ENCODE measurements at regions not wholly inside any gene's neighbourhood (a gene's known extent, or its start where the extent isn't known, plus 50 kb on each side); places are given as distances from the start of the nearest gene placed in this dataset.

- H4K20me1 ChIP-seq (ENCODE audit: control insufficient read depth, insufficient read depth, low read depth, low read length) = no peaks in the 10 kb centered on the region
- no peaks in the 10 kb centered on the region for H3K79me2 ChIP-seq (ENCODE audit: control insufficient read depth, low read length)
- no peak overlapping the region for H3K4me2 ChIP-seq (ENCODE audit: low read length)
- no peaks in the 10 kb centered on the region for H3F3A ChIP-seq (ENCODE audit: control insufficient read depth, insufficient read depth)
- no peak overlapping the region for H3K4me3 ChIP-seq (ENCODE audit: low read length)
- H3K27ac ChIP-seq (ENCODE audit: low read depth, low read length) = no peak overlapping the region
- H3K36me3 ChIP-seq (ENCODE audit: control insufficient read depth, low read length) = no peaks in the 10 kb centered on the region
- no peaks in the 10 kb centered on the region for H3K4me1 ChIP-seq (ENCODE audit: control insufficient read depth, low read length)
- no peaks in the 10 kb centered on the region for H3K9me3 ChIP-seq (ENCODE audit: control insufficient read depth, insufficient read depth, low read length)
- H3K27me3 ChIP-seq (ENCODE audit: control insufficient read depth, low read length) = no peaks in the 10 kb centered on the region
- no peaks in the 10 kb centered on the region; the same call in 1 of the 2 replicates for H3K9me2 ChIP-seq (replicated peaks; ENCODE audit: control insufficient read depth, low read length)
- TF ChIP-seq CTCF (IDR thresholded peaks at IDR 0.05; ENCODE audit: low read depth, low read length, poor library complexity, severe bottlenecking) (no peak), EZH2phosphoT487 (IDR thresholded peaks at IDR 0.05; ENCODE audit: borderline replicate concordance, low read length) (no peak)
These were observed 436.0 kb downstream of the NR2F1-AS1 start for GRCh38 chr5:93145019-93145418.

- no peaks in the 10 kb centered on the region for H3K79me2 ChIP-seq (ENCODE audit: control insufficient read depth, low read length)
- no peak overlapping the region for H3K4me2 ChIP-seq (ENCODE audit: low read length)
- H3K27ac ChIP-seq (ENCODE audit: low read depth, low read length) = no peak overlapping the region
- TF ChIP-seq CTCF (IDR thresholded peaks at IDR 0.05; ENCODE audit: low read depth, low read length, poor library complexity, severe bottlenecking) (no peak), EZH2phosphoT487 (IDR thresholded peaks at IDR 0.05; ENCODE audit: borderline replicate concordance, low read length) (no peak)
- H3K36me3 ChIP-seq (ENCODE audit: control insufficient read depth, low read length) = no peaks in the 10 kb centered on the region
- no peaks in the 10 kb centered on the region for H3K4me1 ChIP-seq (ENCODE audit: control insufficient read depth, low read length)
- no peaks in the 10 kb centered on the region for H4K20me1 ChIP-seq (ENCODE audit: control insufficient read depth, insufficient read depth, low read depth, low read length)
- H3K9me2 ChIP-seq (replicated peaks; ENCODE audit: control insufficient read depth, low read length) = no peaks in the 10 kb centered on the region; the same call in 1 of the 2 replicates
- no peaks in the 10 kb centered on the region for H3K9me3 ChIP-seq (ENCODE audit: control insufficient read depth, insufficient read depth, low read length)
- no peaks in the 10 kb centered on the region for H3F3A ChIP-seq (ENCODE audit: control insufficient read depth, insufficient read depth)
- H3K4me3 ChIP-seq (ENCODE audit: low read length) = no peak overlapping the region
- H3K27me3 ChIP-seq (ENCODE audit: control insufficient read depth, low read length) = no peaks in the 10 kb centered on the region
These were observed 439.1 kb downstream of the NR2F1-AS1 start for GRCh38 chr5:93141969-93142368.

GRCh38 chr5:93130624-93131490 lies 450.2 kb downstream of the NR2F1-AS1 start:
- H3K27ac ChIP-seq (ENCODE audit: low read depth, low read length) = no peak overlapping the region
- no peaks in the 10 kb centered on the region for H3K9me3 ChIP-seq (ENCODE audit: control insufficient read depth, insufficient read depth, low read length)
- no peaks in the 10 kb centered on the region for H4K20me1 ChIP-seq (ENCODE audit: control insufficient read depth, insufficient read depth, low read depth, low read length)
- H3K27me3 ChIP-seq (ENCODE audit: control insufficient read depth, low read length) = no peaks in the 10 kb centered on the region
- no peak overlapping the region for H3K4me3 ChIP-seq (ENCODE audit: low read length)
- TF ChIP-seq CTCF (IDR thresholded peaks at IDR 0.05; ENCODE audit: low read depth, low read length, poor library complexity, severe bottlenecking) = no peak
- no peak for TF ChIP-seq EZH2phosphoT487 (IDR thresholded peaks at IDR 0.05; ENCODE audit: borderline replicate concordance, low read length)
- H3F3A ChIP-seq (ENCODE audit: control insufficient read depth, insufficient read depth) = no peaks in the 10 kb centered on the region
- no peaks in the 10 kb centered on the region for H3K79me2 ChIP-seq (ENCODE audit: control insufficient read depth, low read length)
- no peaks in the 10 kb centered on the region for H3K9me2 ChIP-seq (replicated peaks; ENCODE audit: control insufficient read depth, low read length)
- H3K4me2 ChIP-seq (ENCODE audit: low read length) = no peak overlapping the region
- H3K36me3 ChIP-seq (ENCODE audit: control insufficient read depth, low read length) = no peaks in the 10 kb centered on the region
- no peaks in the 10 kb centered on the region for H3K4me1 ChIP-seq (ENCODE audit: control insufficient read depth, low read length)

Measured in DOHH2 (cell line).